Astrocyte (in vitro differentiated cells and primary cell): ENCODE measurements at regions not wholly inside any gene's neighbourhood (a gene's known extent, or its start where the extent isn't known, plus 50 kb on each side); places are given as distances from the start of the nearest gene placed in this dataset.
A peak's percentile ranks its signal among the peaks of the same experiment; 100 is the strongest.

Experiments used
- DNase-seq: peaks from one replicate; pipeline ENCODE4 v3.0.0-alpha.2; 2010; ENCODE audit warnings: low read depth
- FAIRE-seq: peaks from 2 replicates; lab custom pipeline; 2011; peaks lifted over from hg19 to GRCh38; lab: Jason Lieb, UNC
- H2AFZ ChIP-seq: 2 replicates; pipeline ENCODE4 v1.6.0; 2012; ENCODE audit warnings: low read depth, low read length, inconsistent platforms
- H3K27ac ChIP-seq: 2 replicates; pipeline ENCODE4 v1.5.1; 2011; ENCODE audit warnings: low read depth, low read length, inconsistent platforms
- H3K27me3 ChIP-seq: 2 replicates; pipeline ENCODE4 v1.6.0; 2011; ENCODE audit warnings: low read length, inconsistent platforms; ENCODE audit not compliant: insufficient read depth
- H3K36me3 ChIP-seq: 2 replicates; pipeline ENCODE4 v1.5.1; 2011; ENCODE audit warnings: low read length, inconsistent platforms; ENCODE audit not compliant: insufficient read depth
- H3K4me1 ChIP-seq: 2 replicates; pipeline ENCODE4 v1.5.1; 2011; ENCODE audit warnings: low read length, inconsistent platforms; ENCODE audit not compliant: insufficient read depth
- H3K4me2 ChIP-seq: 2 replicates; pipeline ENCODE4 v1.6.0; 2012; ENCODE audit warnings: low read length, inconsistent platforms
- H3K4me3 ChIP-seq: 2 replicates; pipeline ENCODE4 v1.5.1; 2011; ENCODE audit warnings: low read depth, mild to moderate bottlenecking, low read length, inconsistent platforms; ENCODE audit not compliant: insufficient read depth
- H3K79me2 ChIP-seq: 2 replicates; pipeline ENCODE4 v1.6.0; 2012; ENCODE audit warnings: mild to moderate bottlenecking, low read length, inconsistent platforms; ENCODE audit not compliant: insufficient read depth
- H3K9ac ChIP-seq: 2 replicates; pipeline ENCODE4 v1.6.0; 2012; ENCODE audit warnings: mild to moderate bottlenecking, low read length, inconsistent platforms
- H3K9me3 ChIP-seq: 2 replicates; pipeline ENCODE4 v1.5.1; 2012; ENCODE audit warnings: low read depth, mild to moderate bottlenecking, low read length, inconsistent platforms; ENCODE audit not compliant: insufficient read depth
- H4K20me1 ChIP-seq: 2 replicates; pipeline ENCODE4 v1.6.0; 2012; ENCODE audit warnings: low read length, inconsistent platforms; ENCODE audit not compliant: insufficient read depth
- H3K27ac Mint-ChIP-seq: one replicate; pipeline ENCODE4 v1.8.0; 2021; ENCODE audit warnings: mild to moderate bottlenecking, mixed read lengths; ENCODE audit not compliant: unreplicated experiment
- H3K27me3 Mint-ChIP-seq: one replicate; pipeline ENCODE4 v1.8.0; 2021; ENCODE audit warnings: low read depth, mixed read lengths; ENCODE audit not compliant: unreplicated experiment
- H3K36me3 Mint-ChIP-seq: one replicate; pipeline ENCODE4 v1.8.0; 2021; ENCODE audit warnings: low read depth, mixed read lengths; ENCODE audit not compliant: unreplicated experiment
- H3K4me1 Mint-ChIP-seq: one replicate; pipeline ENCODE4 v1.8.0; 2021; ENCODE audit warnings: low read depth, mixed read lengths; ENCODE audit not compliant: unreplicated experiment
- H3K4me3 Mint-ChIP-seq: one replicate; pipeline ENCODE4 v1.8.0; 2021; ENCODE audit warnings: mild to moderate bottlenecking, moderate library complexity, mixed read lengths; ENCODE audit not compliant: unreplicated experiment
- H3K9me3 Mint-ChIP-seq: one replicate; pipeline ENCODE4 v1.8.0; 2021; ENCODE audit warnings: mild to moderate bottlenecking, mixed read lengths; ENCODE audit not compliant: unreplicated experiment
- CTCF ChIP-seq: IDR thresholded peaks from 2 replicates; pipeline ENCODE4 v1.5.1; 2011; ENCODE audit warnings: low read depth, mild to moderate bottlenecking, inconsistent platforms, low read length, moderate library complexity; ENCODE audit not compliant: insufficient read depth
- EZH2 ChIP-seq: IDR thresholded peaks from 2 replicates; pipeline ENCODE4 v1.6.1; 2012; ENCODE audit warnings: mild to moderate bottlenecking, low read length, inconsistent platforms; ENCODE audit not compliant: insufficient read depth

- Histone ChIP-seq H4K20me1 (no peaks in the 10 kb centered on the region), H3K9ac (no peak overlapping the region), H3K4me2 (no peak overlapping the region), H3K4me3 (no peak overlapping the region), H3K36me3 (no peaks in the 10 kb centered on the region), H3K4me1 (no peaks in the 10 kb centered on the region), H2AFZ (no peak overlapping the region), H3K27ac (no peak overlapping the region), H3K79me2 (no peaks in the 10 kb centered on the region), H3K27me3 (peaks cover 4% of the 10 kb centered on the region), H3K9me3 (no peaks in the 10 kb centered on the region)
- no peak for DNase-seq
- Mint-ChIP-seq H3K4me3 (no peak overlapping the region), H3K27ac (no peak overlapping the region), H3K9me3 (no peaks in the 10 kb centered on the region), H3K4me1 (peaks cover 3% of the 10 kb centered on the region), H3K36me3 (no peaks in the 10 kb centered on the region), H3K27me3 (peaks cover 20% of the 10 kb centered on the region)
- TF ChIP-seq CTCF: no peak
- TF ChIP-seq EZH2: no peak
- no peak for FAIRE-seq
These were observed 457.3 kb downstream of the RASEF start for GRCh38 chr9:82605657-82606031.

- TF ChIP-seq CTCF (no peak), EZH2 (no peak)
- no peaks in the 10 kb centered on the region for H3K36me3 ChIP-seq
- Mint-ChIP-seq H3K27me3 (peaks cover 20% of the 10 kb centered on the region), H3K9me3 (no peaks in the 10 kb centered on the region), H3K27ac (no peak overlapping the region), H3K36me3 (no peaks in the 10 kb centered on the region), H3K4me3 (no peak overlapping the region), H3K4me1 (peaks cover 3% of the 10 kb centered on the region)
- H3K4me1 ChIP-seq: no peaks in the 10 kb centered on the region
- H3K4me2 ChIP-seq: no peak overlapping the region
- no peaks in the 10 kb centered on the region for H3K9me3 ChIP-seq
- H3K9ac ChIP-seq: no peak overlapping the region
- H3K27me3 ChIP-seq: peaks cover 4% of the 10 kb centered on the region
- no peak overlapping the region for H3K27ac ChIP-seq
- no peaks in the 10 kb centered on the region for H3K79me2 ChIP-seq
- FAIRE-seq (no peak), DNase-seq (no peak)
- H2AFZ ChIP-seq: no peak overlapping the region
- H4K20me1 ChIP-seq: no peaks in the 10 kb centered on the region
- no peak overlapping the region for H3K4me3 ChIP-seq
These were observed 456.9 kb downstream of the RASEF start for GRCh38 chr9:82606071-82606470.

GRCh38 chr9:82606492-82607382, 456.2 kb downstream of the RASEF start:
- Histone ChIP-seq H3K27me3 (peaks cover 4% of the 10 kb centered on the region), H3K36me3 (no peaks in the 10 kb centered on the region), H3K27ac (no peak overlapping the region), H3K9ac (no peak overlapping the region), H3K9me3 (no peaks in the 10 kb centered on the region), H4K20me1 (no peaks in the 10 kb centered on the region), H3K4me3 (no peak overlapping the region), H3K4me1 (no peaks in the 10 kb centered on the region), H3K79me2 (no peaks in the 10 kb centered on the region), H2AFZ (no peak overlapping the region), H3K4me2 (no peak overlapping the region)
- peaks cover 20% of the 10 kb centered on the region for H3K27me3 Mint-ChIP-seq
- FAIRE-seq (peak; percentile 85), DNase-seq (peak; percentile 50)
- H3K4me3 Mint-ChIP-seq: no peak overlapping the region
- peaks cover 3% of the 10 kb centered on the region for H3K4me1 Mint-ChIP-seq
- no peaks in the 10 kb centered on the region for H3K9me3 Mint-ChIP-seq
- H3K36me3 Mint-ChIP-seq: no peaks in the 10 kb centered on the region
- TF ChIP-seq CTCF: peak; percentile 64
- no peak for TF ChIP-seq EZH2
- no peak overlapping the region for H3K27ac Mint-ChIP-seq
